ENCODE measurements at regions not wholly inside any gene's neighbourhood (a gene's known extent, or its start where the extent isn't known, plus 50 kb on each side); places are given as distances from the start of the nearest gene placed in this dataset.

- Histone ChIP-seq H3K4me3 (ENCODE audit: low read length in 3 of 3) (no peak overlapping the region), H3K4me1 (ENCODE audit: control insufficient read depth in 3 of 3, insufficient read depth in 3 of 3, low read length in 3 of 3) (peaks cover 0 to 3% (median 0%) of the 10 kb centered on the region in 3 donors), H3K27ac (ENCODE audit: low read depth, low read length) (no peak overlapping the region), H3K9me3 (ENCODE audit: control insufficient read depth in 3 of 3, low read length in 3 of 3) (no peaks in the 10 kb centered on the region), H3K27me3 (ENCODE audit: control insufficient read depth in 3 of 3, insufficient read depth in 3 of 3, low read length in 3 of 3) (no peaks in the 10 kb centered on the region), H3K36me3 (ENCODE audit: control insufficient read depth in 3 of 3, insufficient read depth in 3 of 3, low read length in 3 of 3) (no peaks in the 10 kb centered on the region), H3K9ac (ENCODE audit: low read depth in 1 of 3, low read length in 3 of 3) (no peak overlapping the region)
Measured at GRCh38 chr11:104529906-104530305, 366.0 kb upstream of the PDGFD start.

GRCh38 chr11:104529213-104529612, 365.3 kb upstream of the PDGFD start:
- H3K9ac ChIP-seq (ENCODE audit: low read depth in 1 of 3, low read length in 3 of 3): no peak overlapping the region
- H3K36me3 ChIP-seq (ENCODE audit: control insufficient read depth in 3 of 3, insufficient read depth in 3 of 3, low read length in 3 of 3): no peaks in the 10 kb centered on the region
- H3K4me3 ChIP-seq (ENCODE audit: low read length in 3 of 3): no peak overlapping the region
- H3K9me3 ChIP-seq (ENCODE audit: control insufficient read depth in 3 of 3, low read length in 3 of 3): no peaks in the 10 kb centered on the region
- no peaks in the 10 kb centered on the region for H3K27me3 ChIP-seq (ENCODE audit: control insufficient read depth in 3 of 3, insufficient read depth in 3 of 3, low read length in 3 of 3)
- H3K4me1 ChIP-seq (ENCODE audit: control insufficient read depth in 3 of 3, insufficient read depth in 3 of 3, low read length in 3 of 3): peaks cover 0 to 3% (median 0%) of the 10 kb centered on the region in 3 donors
- H3K27ac ChIP-seq (ENCODE audit: low read depth, low read length): no peak overlapping the region

GRCh38 chr11:104526006-104526405, 362.1 kb upstream of the PDGFD start:
- Histone ChIP-seq H3K4me3 (ENCODE audit: low read length in 3 of 3) (no peak overlapping the region), H3K9ac (ENCODE audit: low read depth in 1 of 3, low read length in 3 of 3) (no peak overlapping the region), H3K36me3 (ENCODE audit: control insufficient read depth in 3 of 3, insufficient read depth in 3 of 3, low read length in 3 of 3) (no peaks in the 10 kb centered on the region), H3K9me3 (ENCODE audit: control insufficient read depth in 3 of 3, low read length in 3 of 3) (no peaks in the 10 kb centered on the region), H3K27ac (ENCODE audit: low read depth, low read length) (no peak overlapping the region), H3K4me1 (ENCODE audit: control insufficient read depth in 3 of 3, insufficient read depth in 3 of 3, low read length in 3 of 3) (peaks cover 0 to 3% (median 3%) of the 10 kb centered on the region in 3 donors), H3K27me3 (ENCODE audit: control insufficient read depth in 3 of 3, insufficient read depth in 3 of 3, low read length in 3 of 3) (no peaks in the 10 kb centered on the region)

GRCh38 chr11:104525416-104525815, 361.5 kb upstream of the PDGFD start:
- no peaks in the 10 kb centered on the region for H3K36me3 ChIP-seq (ENCODE audit: control insufficient read depth in 3 of 3, insufficient read depth in 3 of 3, low read length in 3 of 3)
- no peak overlapping the region for H3K9ac ChIP-seq (ENCODE audit: low read depth in 1 of 3, low read length in 3 of 3)
- no peak overlapping the region for H3K27ac ChIP-seq (ENCODE audit: low read depth, low read length)

GRCh38 chr11:104524254-104524653, 360.3 kb upstream of the PDGFD start:
- H3K9me3 ChIP-seq (ENCODE audit: control insufficient read depth in 3 of 3, low read length in 3 of 3): no peaks in the 10 kb centered on the region
- no peak overlapping the region for H3K27ac ChIP-seq (ENCODE audit: low read depth, low read length)
- peaks cover 0 to 3% (median 3%) of the 10 kb centered on the region in 3 donors for H3K4me1 ChIP-seq (ENCODE audit: control insufficient read depth in 3 of 3, insufficient read depth in 3 of 3, low read length in 3 of 3)
- no peaks in the 10 kb centered on the region for H3K36me3 ChIP-seq (ENCODE audit: control insufficient read depth in 3 of 3, insufficient read depth in 3 of 3, low read length in 3 of 3)
- no peaks in the 10 kb centered on the region for H3K27me3 ChIP-seq (ENCODE audit: control insufficient read depth in 3 of 3, insufficient read depth in 3 of 3, low read length in 3 of 3)
- H3K9ac ChIP-seq (ENCODE audit: low read depth in 1 of 3, low read length in 3 of 3): no peak overlapping the region
- no peak overlapping the region for H3K4me3 ChIP-seq (ENCODE audit: low read length in 3 of 3)

More at GRCh38 chr11:104525416-104525815, 361.5 kb upstream of the PDGFD start:
- Histone ChIP-seq H3K9me3 (ENCODE audit: control insufficient read depth in 3 of 3, low read length in 3 of 3) (no peaks in the 10 kb centered on the region), H3K4me3 (ENCODE audit: low read length in 3 of 3) (no peak overlapping the region), H3K4me1 (ENCODE audit: control insufficient read depth in 3 of 3, insufficient read depth in 3 of 3, low read length in 3 of 3) (peaks cover 0 to 3% (median 3%) of the 10 kb centered on the region in 3 donors), H3K27me3 (ENCODE audit: control insufficient read depth in 3 of 3, insufficient read depth in 3 of 3, low read length in 3 of 3) (no peaks in the 10 kb centered on the region)

GRCh38 chr11:104523611-104524010, 359.7 kb upstream of the PDGFD start:
- no peak overlapping the region for H3K27ac ChIP-seq (ENCODE audit: low read depth, low read length)
- H3K4me1 ChIP-seq (ENCODE audit: control insufficient read depth in 3 of 3, insufficient read depth in 3 of 3, low read length in 3 of 3): peaks cover 0 to 3% (median 3%) of the 10 kb centered on the region in 3 donors
- no peak overlapping the region for H3K4me3 ChIP-seq (ENCODE audit: low read length in 3 of 3)
- no peaks in the 10 kb centered on the region for H3K36me3 ChIP-seq (ENCODE audit: control insufficient read depth in 3 of 3, insufficient read depth in 3 of 3, low read length in 3 of 3)
- H3K9me3 ChIP-seq (ENCODE audit: control insufficient read depth in 3 of 3, low read length in 3 of 3): no peaks in the 10 kb centered on the region
- H3K27me3 ChIP-seq (ENCODE audit: control insufficient read depth in 3 of 3, insufficient read depth in 3 of 3, low read length in 3 of 3): no peaks in the 10 kb centered on the region
- H3K9ac ChIP-seq (ENCODE audit: low read depth in 1 of 3, low read length in 3 of 3): no peak overlapping the region

- no peaks in the 10 kb centered on the region for H3K9me3 ChIP-seq (ENCODE audit: control insufficient read depth in 3 of 3, low read length in 3 of 3)
- H3K9ac ChIP-seq (ENCODE audit: low read depth in 1 of 3, low read length in 3 of 3): no peak overlapping the region
- H3K36me3 ChIP-seq (ENCODE audit: control insufficient read depth in 3 of 3, insufficient read depth in 3 of 3, low read length in 3 of 3): no peaks in the 10 kb centered on the region
Measured at GRCh38 chr11:104522650-104523049, 358.7 kb upstream of the PDGFD start.

GRCh38 chr11:104522123-104522522, 358.2 kb upstream of the PDGFD start:
- Histone ChIP-seq H3K9me3 (ENCODE audit: control insufficient read depth in 3 of 3, low read length in 3 of 3) (no peaks in the 10 kb centered on the region), H3K4me1 (ENCODE audit: control insufficient read depth in 3 of 3, insufficient read depth in 3 of 3, low read length in 3 of 3) (peaks cover 0 to 3% (median 0%) of the 10 kb centered on the region in 3 donors), H3K27ac (ENCODE audit: low read depth, low read length) (no peak overlapping the region), H3K27me3 (ENCODE audit: control insufficient read depth in 3 of 3, insufficient read depth in 3 of 3, low read length in 3 of 3) (no peaks in the 10 kb centered on the region), H3K9ac (ENCODE audit: low read depth in 1 of 3, low read length in 3 of 3) (no peak overlapping the region), H3K4me3 (ENCODE audit: low read length in 3 of 3) (no peak overlapping the region), H3K36me3 (ENCODE audit: control insufficient read depth in 3 of 3, insufficient read depth in 3 of 3, low read length in 3 of 3) (no peaks in the 10 kb centered on the region)

More at GRCh38 chr11:104522650-104523049, 358.7 kb upstream of the PDGFD start:
- H3K27ac ChIP-seq (ENCODE audit: low read depth, low read length): no peak overlapping the region
- H3K27me3 ChIP-seq (ENCODE audit: control insufficient read depth in 3 of 3, insufficient read depth in 3 of 3, low read length in 3 of 3): no peaks in the 10 kb centered on the region
- peaks cover 0 to 3% (median 0%) of the 10 kb centered on the region in 3 donors for H3K4me1 ChIP-seq (ENCODE audit: control insufficient read depth in 3 of 3, insufficient read depth in 3 of 3, low read length in 3 of 3)
- H3K4me3 ChIP-seq (ENCODE audit: low read length in 3 of 3): no peak overlapping the region

GRCh38 chr11:104510169-104510568, 346.2 kb upstream of the PDGFD start:
- H3K27me3 ChIP-seq (ENCODE audit: control insufficient read depth in 3 of 3, insufficient read depth in 3 of 3, low read length in 3 of 3): no peaks in the 10 kb centered on the region
- no peaks in the 10 kb centered on the region for H3K4me1 ChIP-seq (ENCODE audit: control insufficient read depth in 3 of 3, insufficient read depth in 3 of 3, low read length in 3 of 3)
- no peaks in the 10 kb centered on the region for H3K36me3 ChIP-seq (ENCODE audit: control insufficient read depth in 3 of 3, insufficient read depth in 3 of 3, low read length in 3 of 3)
- H3K9me3 ChIP-seq (ENCODE audit: control insufficient read depth in 3 of 3, low read length in 3 of 3): no peaks in the 10 kb centered on the region
- H3K27ac ChIP-seq (ENCODE audit: low read depth, low read length): no peak overlapping the region
- no peak overlapping the region for H3K4me3 ChIP-seq (ENCODE audit: low read length in 3 of 3)
- H3K9ac ChIP-seq (ENCODE audit: low read depth in 1 of 3, low read length in 3 of 3): no peak overlapping the region

- peaks cover 0 to 10% (median 3%) of the 10 kb centered on the region in 3 donors for H3K9me3 ChIP-seq (ENCODE audit: control insufficient read depth in 3 of 3, low read length in 3 of 3)
Measured at GRCh38 chr11:104490182-104490581, 326.2 kb upstream of the PDGFD start.

More at GRCh38 chr11:104490182-104490581, 326.2 kb upstream of the PDGFD start:
- H3K27ac ChIP-seq (ENCODE audit: low read depth, low read length): no peak overlapping the region
- no peaks in the 10 kb centered on the region for H3K36me3 ChIP-seq (ENCODE audit: control insufficient read depth in 3 of 3, insufficient read depth in 3 of 3, low read length in 3 of 3)
- no peaks in the 10 kb centered on the region for H3K4me1 ChIP-seq (ENCODE audit: control insufficient read depth in 3 of 3, insufficient read depth in 3 of 3, low read length in 3 of 3)
- H3K27me3 ChIP-seq (ENCODE audit: control insufficient read depth in 3 of 3, insufficient read depth in 3 of 3, low read length in 3 of 3): no peaks in the 10 kb centered on the region
- no peak overlapping the region for H3K9ac ChIP-seq (ENCODE audit: low read depth in 1 of 3, low read length in 3 of 3)
- H3K4me3 ChIP-seq (ENCODE audit: low read length in 3 of 3): no peak overlapping the region
